Suppressor macrophage (primary cell): ENCODE measurements at regions not wholly inside any gene's neighbourhood (a gene's known extent, or its start where the extent isn't known, plus 50 kb on each side); places are given as distances from the start of the nearest gene placed in this dataset.

Experiments
- DNase-seq, 4 experiments: peaks; one replicate each; pipeline ENCODE4 v3.0.0-alpha.2; 2020 to 2022

GRCh38 chr1:29651684-29652665 is 415.7 kb downstream of the PTPRU start:
- no peak for DNase-seq

DNA sequence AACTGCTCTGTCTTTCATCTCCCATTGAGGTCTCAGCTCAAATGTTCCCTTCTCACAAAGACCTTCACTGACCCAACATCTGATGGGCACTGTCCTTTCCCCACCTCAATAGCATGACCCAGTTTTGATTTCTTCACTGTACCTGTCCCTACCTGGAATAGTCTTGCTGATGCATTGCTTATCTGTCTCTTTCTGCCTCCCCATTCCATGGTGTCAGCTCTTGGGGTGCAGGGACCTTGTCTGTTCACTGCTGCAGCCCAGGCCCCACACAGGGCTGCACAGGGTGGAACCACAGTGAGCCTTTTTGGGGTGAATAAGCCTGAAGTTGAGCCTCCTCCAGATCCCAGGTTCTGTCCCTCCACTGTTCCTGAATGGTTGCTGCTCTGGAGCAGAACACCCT is 414.9 kb downstream of the PTPRU start:
- no peak for DNase-seq

GRCh38 chr1:29650476-29650875 is 414.2 kb downstream of the PTPRU start:
- DNase-seq = no peak

- DNase-seq = no peak
These were observed 413.7 kb downstream of the PTPRU start for GRCh38 chr1:29650041-29650400.

- DNase-seq = no peak
These were observed 413.1 kb downstream of the PTPRU start for GRCh38 chr1:29649189-29650040.

DNA sequence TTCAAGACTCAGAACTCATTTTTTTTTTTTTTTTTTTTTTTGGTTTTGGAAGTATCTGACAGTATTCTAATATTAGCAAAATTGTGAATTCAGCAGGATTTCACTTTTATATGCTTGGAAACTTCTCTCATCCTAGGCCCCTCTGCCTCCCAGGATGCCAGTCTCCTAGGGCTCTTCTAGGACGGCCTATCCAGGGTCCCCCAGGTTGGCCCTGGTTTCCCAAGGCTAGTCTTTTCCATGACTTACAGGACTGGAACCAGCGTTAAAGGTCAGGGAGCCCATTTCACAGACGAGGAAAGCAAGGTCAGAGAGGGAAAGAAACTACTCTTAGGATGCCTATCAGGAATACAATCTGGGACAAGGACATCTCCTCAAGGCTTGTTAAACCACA is 412.5 kb downstream of the PTPRU start:
- DNase-seq = no peak

- DNase-seq = no peak
These were observed 411.7 kb downstream of the PTPRU start for GRCh38 chr1:29648026-29648425.

- no peak for DNase-seq
These were observed 411.3 kb downstream of the PTPRU start for GRCh38 chr1:29647581-29647980.

- no peak for DNase-seq
These were observed 409.9 kb downstream of the PTPRU start for GRCh38 chr1:29646161-29646775.

DNA sequence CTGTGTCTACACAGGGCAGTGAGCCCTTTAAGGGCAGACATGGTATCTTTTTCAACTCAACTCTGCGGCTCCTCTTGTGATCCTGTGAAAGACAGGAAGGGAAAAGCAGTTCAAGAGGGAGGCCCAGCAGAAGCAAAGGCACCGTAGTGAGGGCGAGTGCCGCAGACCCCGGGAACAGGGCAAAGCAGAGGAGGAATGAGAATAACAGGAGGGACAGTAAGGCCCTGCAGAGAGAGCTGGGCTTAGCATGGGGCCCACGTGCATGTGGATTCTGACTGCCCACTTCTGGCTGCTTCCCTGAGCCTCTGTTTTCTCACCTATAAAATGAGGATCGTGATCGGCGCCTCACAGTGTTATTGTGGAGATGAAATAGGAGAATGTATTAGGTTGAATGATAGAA is 409.3 kb downstream of the PTPRU start:
- DNase-seq = no peak

DNA sequence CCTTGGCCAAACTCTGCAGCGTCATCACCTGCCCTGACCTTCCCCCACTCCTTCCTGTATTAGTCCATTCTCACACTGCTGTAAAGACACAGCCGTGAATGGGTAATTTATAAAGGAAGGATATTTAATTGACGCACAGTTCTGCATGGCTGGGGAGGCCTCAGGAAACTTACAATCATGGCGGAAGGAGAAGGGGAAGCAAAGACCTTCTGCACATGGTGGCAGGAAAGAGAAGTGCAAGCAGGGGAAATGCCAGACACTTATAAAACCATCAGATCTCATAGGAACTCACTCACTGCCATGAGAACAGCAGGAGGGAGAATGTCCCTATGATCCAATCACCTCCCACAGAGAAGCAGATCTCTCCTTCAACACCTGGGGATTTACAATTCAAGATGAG is 408.5 kb downstream of the PTPRU start:
- no peak for DNase-seq

- no peak for DNase-seq
These were observed 407.6 kb downstream of the PTPRU start for GRCh38 chr1:29643838-29644440.

DNA sequence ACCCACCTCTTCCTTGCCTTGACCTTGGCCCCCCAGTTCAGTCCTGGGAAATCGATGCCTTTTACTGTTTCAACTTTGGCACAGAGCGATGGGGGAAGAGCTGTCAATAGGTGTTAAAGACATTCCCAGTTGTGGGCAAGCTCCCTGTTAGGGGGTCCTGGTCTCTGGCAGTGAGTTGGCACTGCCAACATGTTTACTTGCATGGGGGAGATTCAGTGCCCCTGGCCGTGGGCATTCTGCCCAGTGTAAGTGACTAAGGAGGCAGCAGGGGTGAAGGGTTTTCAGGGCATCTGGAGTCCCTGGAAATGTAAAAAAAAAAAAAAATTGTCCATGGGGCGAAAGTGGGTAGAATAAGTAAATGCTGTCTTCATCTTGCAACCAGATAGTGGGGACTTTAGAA is 407.0 kb downstream of the PTPRU start:
- no peak for DNase-seq

- DNase-seq = no peak
These were observed 406.2 kb downstream of the PTPRU start for GRCh38 chr1:29642519-29642918.

- DNase-seq = no peak
These were observed 405.6 kb downstream of the PTPRU start for GRCh38 chr1:29641921-29642320.

- DNase-seq = no peak
These were observed 404.1 kb downstream of the PTPRU start for GRCh38 chr1:29640428-29640785.

DNA sequence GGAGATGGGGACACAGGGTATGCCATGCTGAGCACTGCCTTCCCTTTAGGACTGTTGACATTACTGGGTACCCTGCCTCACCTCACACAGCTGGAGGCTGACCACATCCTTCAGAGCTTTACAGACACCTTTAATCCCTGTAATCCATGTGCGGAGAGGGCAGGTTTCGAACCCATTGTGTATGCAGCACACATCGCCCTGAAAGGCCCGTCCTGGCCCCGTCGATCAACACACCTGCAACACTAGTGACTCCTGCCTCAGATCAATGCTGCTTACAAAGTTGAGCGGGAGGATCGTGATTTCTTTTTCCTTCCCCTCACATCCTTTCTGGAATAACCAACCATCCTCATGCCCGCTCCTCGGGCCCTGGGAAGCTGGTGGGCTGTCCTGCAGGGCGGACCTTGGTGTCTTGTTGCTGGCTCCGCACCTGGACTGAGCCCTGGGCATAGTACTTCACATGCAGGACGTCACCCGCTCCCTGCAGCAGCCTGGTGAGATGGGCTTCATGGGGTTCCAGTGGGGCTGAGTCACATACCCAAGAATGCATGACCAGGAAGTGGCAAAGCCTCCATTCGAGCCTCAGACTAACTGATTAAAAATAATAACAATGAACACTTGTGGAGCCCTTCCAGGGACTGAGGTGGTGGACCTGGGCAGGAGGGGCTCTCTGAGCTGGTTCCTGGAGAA is 403.6 kb downstream of the PTPRU start:
- no peak for DNase-seq

DNA sequence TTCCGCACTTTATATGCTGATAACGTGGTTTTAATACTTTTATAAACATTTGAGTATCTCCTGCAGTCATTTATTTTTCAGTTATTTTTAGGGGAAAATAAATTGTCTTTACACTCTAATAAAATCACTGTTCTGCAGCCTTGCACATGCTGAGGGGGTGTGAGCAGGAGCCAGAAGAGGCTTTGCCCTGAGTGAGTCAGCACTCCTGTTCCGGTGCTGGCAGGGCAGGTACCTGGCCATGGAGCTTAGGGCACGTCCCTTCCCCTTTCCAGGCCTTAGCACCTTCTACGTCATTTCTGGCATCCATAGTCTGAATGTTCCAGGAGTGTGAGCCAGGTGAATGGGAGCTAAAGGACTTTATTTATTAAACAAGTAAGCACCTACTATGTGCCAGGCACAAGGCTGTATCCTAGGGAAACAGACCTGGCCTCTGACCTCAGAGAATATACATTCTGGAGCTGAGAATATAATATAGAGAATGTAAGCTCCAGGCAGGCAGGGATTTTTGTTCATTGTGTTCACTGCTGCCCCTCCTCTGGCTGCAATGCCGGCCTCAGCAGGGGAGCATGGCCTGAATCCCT is 402.9 kb downstream of the PTPRU start:
- DNase-seq = no peak

DNA sequence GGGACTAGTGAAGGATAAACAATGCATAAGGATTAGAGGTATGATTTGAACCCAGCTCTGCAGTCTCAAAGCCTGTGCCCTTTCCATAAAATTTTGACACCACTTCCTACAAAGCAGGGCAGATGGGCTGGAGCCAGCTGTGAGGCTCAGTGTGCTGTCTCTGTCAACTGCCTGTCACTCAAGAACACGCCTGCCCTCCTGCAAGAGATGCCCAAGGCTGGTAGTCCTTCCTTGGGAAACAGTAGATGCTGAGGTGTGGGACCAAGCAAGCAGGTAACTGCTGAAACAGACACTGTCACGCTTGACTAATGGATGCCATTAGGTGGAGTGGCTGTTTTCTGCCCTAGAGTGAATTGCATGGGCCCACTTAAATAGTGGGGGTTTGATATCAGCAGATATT is 402.0 kb downstream of the PTPRU start:
- DNase-seq = no peak

DNA sequence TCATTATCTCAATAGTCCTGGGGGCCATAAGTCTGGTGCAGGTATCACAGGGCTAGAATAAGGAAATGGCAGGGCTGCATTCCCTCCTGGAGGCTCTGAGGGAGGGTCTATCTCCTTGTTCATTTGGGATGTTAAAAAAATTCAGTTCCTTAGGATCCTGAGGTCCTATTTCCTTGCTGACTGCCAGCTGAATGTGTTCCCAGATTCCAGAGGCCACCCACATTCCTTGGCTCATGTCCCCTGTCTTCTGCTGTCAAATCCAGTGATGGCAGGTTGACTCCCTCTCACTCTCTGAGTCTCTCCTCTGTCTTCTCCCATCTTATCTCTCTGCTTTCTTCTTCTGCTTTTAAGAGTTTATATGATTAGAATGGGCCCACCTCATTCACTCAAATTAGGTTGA is 400.6 kb downstream of the PTPRU start:
- DNase-seq = no peak

DNA sequence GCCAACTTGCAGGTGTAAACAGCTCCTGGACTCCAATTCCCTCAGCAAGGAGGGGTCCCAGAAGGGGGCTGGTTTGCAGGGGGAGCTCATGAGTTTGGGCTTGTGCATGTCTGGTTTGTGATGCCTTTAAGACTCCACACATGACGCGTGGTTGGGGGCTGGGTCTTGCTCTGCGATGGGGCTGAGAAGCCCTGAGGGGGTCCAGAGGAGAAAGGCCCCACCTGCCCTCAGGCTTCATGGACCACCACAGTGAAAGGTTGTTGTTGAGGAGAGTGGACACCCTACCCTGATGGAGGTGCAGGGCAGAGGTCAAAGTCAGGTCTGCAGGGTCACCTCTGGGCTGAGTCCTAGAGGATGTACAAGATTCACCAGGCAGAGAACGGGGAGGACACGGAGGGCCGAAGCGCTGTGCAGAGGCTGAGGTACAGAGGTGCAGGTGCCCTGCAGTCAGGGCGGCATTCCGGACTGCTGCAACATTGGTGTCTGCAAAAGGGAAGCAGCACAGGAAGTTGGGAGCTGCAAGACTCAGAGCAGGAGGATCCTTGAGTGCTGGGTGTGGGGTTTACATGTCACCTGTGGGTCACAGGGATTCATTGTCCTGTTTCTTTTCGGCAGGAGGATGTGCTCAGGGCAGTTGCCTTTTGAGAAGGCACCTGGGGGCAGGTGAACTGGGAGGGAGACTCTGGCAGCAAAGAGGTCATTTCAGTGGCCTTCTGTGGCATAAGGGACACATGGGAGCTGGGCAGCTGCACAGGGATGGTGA is 399.4 kb downstream of the PTPRU start:
- no peak for DNase-seq
